Suppressor macrophage treated with lipopolysaccharide for 4 hours (primary cell): ENCODE measurements at regions not wholly inside any gene's neighbourhood (a gene's known extent, or its start where the extent isn't known, plus 50 kb on each side); places are given as distances from the start of the nearest gene placed in this dataset.

ENCODE experiments used
- DNase-seq: peaks from one replicate; pipeline ENCODE4 v3.0.0-alpha.2; 2020

- no peak for DNase-seq
Measured at GRCh38 chr4:38343608-38344007, 320.4 kb upstream of the KLF3 start.

- DNase-seq = no peak
Measured at GRCh38 chr4:38344929-38345328, 319.1 kb upstream of the KLF3 start.

- DNase-seq = no peak
Measured at GRCh38 chr4:38347251-38347650, 316.7 kb upstream of the KLF3 start.

- no peak for DNase-seq
Measured at GRCh38 chr4:38354421-38354820, 309.6 kb upstream of the KLF3 start.

- DNase-seq = no peak
Measured at GRCh38 chr4:38354872-38355271, 309.1 kb upstream of the KLF3 start.

GRCh38 chr4:38356686-38357085 lies 307.3 kb upstream of the KLF3 start:
- no peak for DNase-seq

- DNase-seq = no peak
Measured at GRCh38 chr4:38357546-38357945, 306.5 kb upstream of the KLF3 start.

- no peak for DNase-seq
Measured at GRCh38 chr4:38359113-38359512, 304.9 kb upstream of the KLF3 start.

- DNase-seq = no peak
Measured at GRCh38 chr4:38360201-38360600, 303.8 kb upstream of the KLF3 start.

GRCh38 chr4:38364383-38364963 lies 299.5 kb upstream of the KLF3 start:
- DNase-seq = no peak

GRCh38 chr4:38365261-38365660 lies 298.7 kb upstream of the KLF3 start:
- DNase-seq = no peak

- DNase-seq = no peak
Measured at GRCh38 chr4:38365748-38366310, 298.2 kb upstream of the KLF3 start.

- no peak for DNase-seq
Measured at GRCh38 chr4:38366456-38366855, 297.5 kb upstream of the KLF3 start.

GRCh38 chr4:38366997-38367396 lies 297.0 kb upstream of the KLF3 start:
- no peak for DNase-seq

- DNase-seq = no peak
Measured at GRCh38 chr4:38367642-38368174, 296.3 kb upstream of the KLF3 start.

GRCh38 chr4:38368613-38369012 lies 295.4 kb upstream of the KLF3 start:
- peak; percentile 81 for DNase-seq

- peak; percentile 48 for DNase-seq
Measured at GRCh38 chr4:38371391-38371851, 292.6 kb upstream of the KLF3 start.

GRCh38 chr4:38373375-38373774 lies 290.6 kb upstream of the KLF3 start:
- no peak for DNase-seq

- no peak for DNase-seq
Measured at GRCh38 chr4:38377195-38377594, 286.8 kb upstream of the KLF3 start.

- DNase-seq = no peak
Measured at GRCh38 chr4:38378478-38378877, 285.5 kb upstream of the KLF3 start.

- DNase-seq = no peak
Measured at GRCh38 chr4:38381788-38382187, 282.2 kb upstream of the KLF3 start.

- no peak for DNase-seq
Measured at GRCh38 chr4:38382520-38382919, 281.5 kb upstream of the KLF3 start.

GRCh38 chr4:38383646-38384121 lies 280.3 kb upstream of the KLF3 start:
- no peak for DNase-seq

GRCh38 chr4:38385093-38386004 lies 278.6 kb upstream of the KLF3 start:
- DNase-seq = no peak
